ENCODE measurements at regions not wholly inside any gene's neighbourhood (a gene's known extent, or its start where the extent isn't known, plus 50 kb on each side); places are given as distances from the start of the nearest gene placed in this dataset.

DNA sequence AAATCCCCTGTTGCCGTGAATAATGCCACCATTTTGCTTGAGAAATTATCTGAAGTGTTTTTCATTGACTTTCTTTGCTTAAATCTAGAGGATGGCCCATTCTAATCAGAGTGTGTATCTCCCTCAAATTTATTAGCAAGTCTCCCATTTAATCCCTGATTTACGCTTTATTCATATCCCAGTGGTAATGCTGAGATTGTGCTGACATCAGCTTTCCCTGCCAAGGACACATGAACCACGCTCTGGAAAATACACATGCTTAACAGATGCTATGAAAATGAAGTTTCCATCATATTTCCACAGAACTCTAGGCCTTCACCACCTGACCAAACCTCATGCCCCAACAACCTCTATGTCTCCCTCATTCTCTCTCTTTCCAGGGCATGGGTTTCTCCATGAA is 545.4 kb downstream of the TUSC7 start:
- no peak for DNase-seq (ENCODE audit: low spot score)

DNA sequence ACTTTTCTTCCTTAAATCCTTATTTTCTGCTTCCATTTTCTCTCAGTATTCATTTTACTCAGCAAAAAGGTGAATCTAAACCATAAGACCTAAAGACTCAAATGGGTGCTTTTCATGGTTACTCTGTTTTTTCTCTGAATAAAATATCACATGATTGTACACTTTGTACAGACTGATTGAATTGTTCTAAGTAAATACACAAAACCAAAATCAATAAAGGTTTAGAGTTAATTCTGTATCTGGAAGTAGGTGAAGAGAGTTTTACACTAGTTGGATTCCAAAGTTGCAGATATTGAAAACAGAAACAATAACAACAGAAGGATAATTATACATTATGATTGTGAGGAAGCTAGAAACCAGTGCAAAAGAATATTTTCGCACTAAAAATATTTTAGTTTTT is 546.2 kb downstream of the TUSC7 start:
- no peak for DNase-seq (ENCODE audit: low spot score)

DNA sequence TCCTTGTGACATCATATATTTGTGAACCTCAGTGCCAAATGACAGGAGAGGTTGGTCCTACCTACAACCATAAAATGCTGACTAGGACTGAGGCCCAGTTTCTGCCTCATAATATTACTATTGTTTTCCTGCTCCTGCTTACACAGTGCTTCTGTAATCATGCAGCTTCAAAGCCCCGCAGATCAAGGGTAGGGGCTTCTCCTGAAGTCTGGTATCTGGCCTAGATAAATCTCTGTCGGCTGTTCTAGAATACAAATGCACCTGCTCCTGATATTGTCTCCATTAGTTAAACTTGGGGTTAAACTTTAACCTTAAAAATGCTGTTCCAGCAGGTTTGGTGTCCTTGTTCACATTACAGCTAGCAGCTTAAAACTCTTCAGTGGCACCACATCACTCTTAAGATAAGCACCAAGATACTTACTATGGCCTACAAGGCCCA is 552.4 kb downstream of the TUSC7 start:
- no peak for DNase-seq (ENCODE audit: low spot score)

DNA sequence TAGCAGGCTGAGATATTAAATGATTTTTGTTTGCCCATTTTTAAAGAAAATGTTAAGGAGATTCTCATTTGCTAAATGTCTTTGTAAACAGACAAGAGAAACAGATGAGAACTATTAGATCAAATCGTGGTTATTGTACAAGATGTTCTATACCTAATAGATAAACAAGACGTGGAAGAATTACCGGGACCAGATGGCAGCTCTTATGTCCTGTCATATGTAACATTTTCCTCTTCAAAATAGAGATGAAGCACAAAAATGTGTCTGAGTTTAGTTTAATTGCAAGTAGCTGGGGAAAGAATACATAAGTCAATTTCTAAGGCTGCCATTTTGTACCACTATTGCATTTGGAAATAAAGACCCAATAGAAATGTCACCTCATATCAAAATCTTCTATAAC is 553.7 kb downstream of the TUSC7 start:
- DNase-seq (ENCODE audit: low spot score) = no peak

DNA sequence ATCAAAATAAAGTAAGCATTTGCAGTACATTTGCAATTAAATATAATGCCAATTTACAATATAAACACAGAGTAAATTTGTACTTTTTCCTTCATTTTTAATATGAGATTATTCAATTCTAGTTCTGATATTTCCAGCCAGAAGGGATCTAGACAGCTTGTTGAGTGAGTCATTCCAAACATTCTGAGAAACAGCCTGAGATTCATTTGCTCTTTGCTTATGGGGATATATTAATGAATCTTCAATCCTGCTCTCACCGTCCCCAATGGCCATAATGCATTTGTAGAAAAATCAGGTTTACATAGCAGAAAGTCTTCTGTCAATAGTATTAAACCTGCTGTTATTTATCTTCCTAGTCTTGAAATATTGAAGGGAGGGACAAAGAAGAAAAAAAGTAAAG is 554.2 kb downstream of the TUSC7 start:
- no peak for DNase-seq (ENCODE audit: low spot score)

DNA sequence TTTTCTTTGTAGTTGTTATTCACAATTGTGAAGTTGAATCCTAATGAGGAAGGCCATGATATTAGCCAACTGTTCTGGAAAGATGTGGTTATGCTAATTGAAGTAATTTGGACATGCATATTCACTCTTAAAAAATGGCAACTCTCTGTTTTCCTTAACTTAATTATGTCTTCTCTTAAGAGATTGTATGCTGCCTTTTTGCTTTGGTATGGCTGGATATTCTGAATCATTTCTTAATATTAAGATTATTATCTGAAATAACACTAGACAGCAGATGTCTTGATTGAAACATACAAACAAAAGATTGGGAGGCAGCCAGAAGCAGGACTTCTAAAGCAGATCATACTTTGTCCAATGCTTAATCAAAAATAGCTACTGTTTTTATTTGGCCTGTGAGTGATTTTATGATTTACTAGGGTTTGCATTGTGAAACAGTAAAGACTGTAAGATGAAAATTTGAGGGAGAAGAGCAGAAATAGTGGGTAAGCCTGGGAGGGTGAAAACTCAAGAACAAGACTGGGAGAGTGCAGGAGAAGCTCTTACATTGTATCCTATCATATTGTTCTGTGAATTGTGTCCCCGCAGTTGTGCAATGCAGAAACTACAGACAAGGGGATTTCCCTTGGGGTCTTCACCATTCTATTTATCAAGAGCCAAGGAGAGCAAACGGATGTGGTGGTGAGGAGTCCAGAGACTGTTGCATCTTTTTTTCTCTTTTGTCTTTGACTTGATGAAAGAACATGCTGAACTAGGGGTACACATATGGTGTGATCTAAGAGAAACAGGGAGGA is 554.8 kb downstream of the TUSC7 start:
- DNase-seq (ENCODE audit: low spot score) = no peak

DNA sequence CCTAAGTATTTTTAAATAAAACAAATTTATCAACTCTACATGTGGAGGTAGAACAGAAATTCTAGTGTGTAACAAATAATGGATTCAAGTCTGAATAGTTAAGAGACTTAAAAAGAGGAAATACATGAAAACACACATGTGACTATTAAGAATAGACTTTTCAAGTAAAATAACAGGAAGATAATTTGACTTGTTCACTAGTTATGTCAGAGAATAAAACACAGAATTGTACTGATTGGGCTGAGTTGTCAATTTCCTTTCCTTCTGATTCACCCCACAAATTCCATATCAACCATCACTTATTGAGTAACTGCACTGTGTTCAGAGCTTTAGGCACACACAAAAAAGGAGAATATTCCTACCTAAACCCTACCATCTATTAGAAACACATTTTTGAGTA is 557.2 kb downstream of the TUSC7 start:
- DNase-seq (ENCODE audit: low spot score) = no peak

DNA sequence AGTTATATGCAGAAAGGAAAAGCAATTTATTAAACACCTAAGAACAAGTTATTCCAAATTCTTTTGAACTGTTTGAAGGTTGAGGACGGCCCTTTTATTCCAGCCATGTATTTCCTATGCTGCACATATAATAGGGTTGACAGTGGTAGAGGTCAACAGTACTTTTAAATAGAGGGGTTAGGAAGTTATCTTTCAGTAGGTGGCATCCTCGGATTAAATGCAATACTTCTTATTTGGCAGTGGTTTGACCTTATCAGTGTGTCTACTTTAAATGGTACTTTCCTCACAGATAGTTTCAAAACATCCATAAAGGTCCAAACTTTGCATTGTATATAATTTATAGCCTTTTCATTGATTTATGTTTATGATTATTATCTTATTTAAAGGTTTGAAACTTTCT is 558.7 kb downstream of the TUSC7 start:
- DNase-seq (ENCODE audit: low spot score) = no peak

DNA sequence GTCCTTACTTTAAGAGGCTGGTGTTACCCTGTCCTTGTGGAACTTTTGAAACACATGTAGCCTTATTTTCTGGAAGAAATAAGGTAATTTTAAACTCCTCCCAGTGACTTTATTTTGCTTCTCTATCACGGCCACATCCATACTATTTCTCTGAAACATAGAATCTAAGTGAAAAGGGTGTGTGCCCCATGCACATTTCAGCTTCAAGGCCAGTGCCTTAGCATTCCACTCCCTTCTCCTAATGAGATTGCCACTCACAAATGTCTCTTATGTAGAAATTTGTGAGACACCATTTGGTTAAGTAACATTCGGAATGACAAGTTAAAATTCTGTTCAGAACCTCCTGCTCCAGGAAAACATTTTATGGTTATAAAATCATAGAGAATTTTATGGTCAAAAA is 562.7 kb downstream of the TUSC7 start:
- DNase-seq (ENCODE audit: low spot score) = no peak

DNA sequence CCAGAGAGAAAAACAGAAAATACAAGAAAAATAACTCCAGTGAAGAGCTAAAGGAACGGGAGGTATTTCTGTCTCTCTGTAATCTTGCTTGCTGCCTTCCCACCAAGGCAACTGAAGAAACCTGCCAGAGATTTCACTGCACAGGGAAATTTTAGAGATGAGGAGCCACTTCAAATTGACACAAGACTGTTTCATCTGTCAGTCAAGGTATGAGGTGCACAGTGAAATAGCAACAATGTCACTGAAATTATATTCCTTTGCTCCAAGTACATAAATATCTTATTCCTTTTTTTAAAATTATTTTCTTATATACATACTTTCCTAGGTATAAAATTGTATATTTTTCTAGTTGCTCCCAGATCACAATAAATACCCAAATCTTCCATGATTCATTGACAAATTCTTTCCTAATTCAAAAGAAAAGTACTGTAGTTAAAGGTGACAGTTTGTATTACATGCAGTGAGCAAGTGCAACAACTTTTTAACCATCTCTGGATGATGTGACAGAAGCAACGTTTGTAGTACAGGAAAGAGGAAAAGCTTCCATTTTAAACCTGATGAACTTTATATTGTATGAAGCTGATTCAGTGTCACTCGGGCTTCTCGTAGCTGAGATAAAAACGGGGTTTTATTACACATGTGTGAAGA is 563.4 kb downstream of the TUSC7 start:
- DNase-seq (ENCODE audit: low spot score) = no peak

DNA sequence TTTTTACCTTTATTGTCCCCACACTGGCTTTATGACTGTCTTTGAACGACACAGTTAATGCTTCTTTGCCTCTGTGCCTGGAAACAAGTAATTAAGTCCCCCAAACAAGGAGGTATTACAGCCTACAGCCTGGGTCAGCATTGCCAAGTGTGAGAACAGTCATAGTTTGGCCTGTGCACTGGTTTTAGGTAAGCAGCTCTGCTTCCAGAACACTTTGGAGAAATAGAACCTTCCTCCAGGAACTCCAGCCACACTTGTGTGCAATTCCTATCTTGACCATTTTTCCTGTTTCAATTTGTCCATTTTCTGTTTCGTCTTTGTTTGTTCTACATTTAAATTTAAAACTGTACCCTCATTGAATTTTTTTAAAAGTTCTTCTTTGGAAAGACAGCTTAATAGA is 568.2 kb downstream of the TUSC7 start:
- DNase-seq (ENCODE audit: low spot score) = no peak

DNA sequence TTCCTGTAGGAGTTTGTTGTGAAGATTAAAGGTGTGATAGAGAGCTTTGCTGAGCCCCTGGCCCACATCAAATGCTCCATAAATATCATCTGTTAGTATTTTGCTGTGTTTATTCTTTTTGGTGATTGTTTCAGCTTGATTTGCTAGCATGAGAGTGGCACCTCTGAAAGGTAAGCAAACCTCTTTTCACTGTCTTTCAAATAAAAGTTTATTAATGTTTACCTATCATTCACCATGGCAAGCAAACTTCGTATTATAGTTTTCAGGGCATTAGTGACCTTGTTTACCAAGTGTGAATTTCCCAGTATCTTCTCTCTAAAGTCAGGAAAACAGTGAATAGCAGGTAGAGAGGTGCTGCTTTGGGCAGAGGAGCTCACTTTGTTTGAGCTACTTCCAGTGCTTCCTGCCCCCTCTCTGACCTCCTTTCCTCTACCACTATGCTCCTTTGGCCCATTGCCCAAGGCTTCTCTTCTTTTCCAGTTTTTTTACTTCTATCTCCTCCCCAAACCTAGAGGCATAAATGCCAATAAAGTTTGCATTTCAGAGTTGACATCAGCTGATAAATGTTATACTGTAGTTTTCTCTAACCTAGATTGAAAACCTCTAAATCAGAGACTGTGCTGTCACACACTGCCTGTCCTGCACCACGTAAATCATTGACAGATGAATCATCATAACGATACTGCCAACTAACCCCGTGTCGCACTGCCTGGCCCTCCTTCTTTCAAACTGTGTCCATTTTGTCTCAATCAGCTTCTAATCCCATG is 569.0 kb downstream of the TUSC7 start:
- peak; percentile 14 for DNase-seq (ENCODE audit: low spot score)

DNA sequence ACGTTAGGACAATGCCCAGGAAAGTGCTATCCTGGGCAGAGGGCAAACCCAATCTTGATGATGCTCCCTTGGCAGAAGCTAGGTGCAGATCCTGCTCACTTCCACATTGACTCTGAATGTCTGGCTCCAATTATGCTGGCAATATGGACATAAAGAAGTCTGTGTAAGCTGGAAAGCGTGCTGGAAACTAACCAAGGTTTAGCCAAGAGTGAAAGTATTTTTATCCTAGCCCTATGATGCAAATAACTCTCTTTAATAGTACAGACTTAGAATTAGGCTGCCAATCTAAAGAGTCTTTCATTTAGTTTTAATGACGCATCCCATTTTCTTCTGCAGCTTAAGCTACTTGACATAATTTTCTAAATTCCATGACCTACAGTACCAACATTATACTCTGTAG is 571.8 kb downstream of the TUSC7 start:
- no peak for DNase-seq (ENCODE audit: low spot score)

DNA sequence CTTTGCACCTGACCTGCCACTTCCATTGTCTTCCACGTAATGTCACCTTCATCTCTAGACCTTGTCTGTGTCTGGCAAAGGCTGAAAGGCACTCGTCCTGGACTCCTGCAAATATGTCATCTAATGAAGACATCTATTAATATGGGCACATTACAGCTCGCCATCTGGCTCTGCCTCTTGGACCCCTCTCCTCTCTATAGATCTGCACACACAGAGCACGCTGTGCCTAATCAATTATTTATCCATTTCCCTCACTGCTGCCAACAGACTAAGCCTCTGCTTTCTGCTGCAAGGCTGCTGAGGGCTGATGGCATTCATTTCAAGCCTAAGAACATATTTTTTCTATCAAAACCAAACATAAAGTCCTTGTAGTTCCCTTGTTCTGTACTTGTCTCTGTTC is 573.0 kb downstream of the TUSC7 start:
- DNase-seq (ENCODE audit: low spot score) = no peak

DNA sequence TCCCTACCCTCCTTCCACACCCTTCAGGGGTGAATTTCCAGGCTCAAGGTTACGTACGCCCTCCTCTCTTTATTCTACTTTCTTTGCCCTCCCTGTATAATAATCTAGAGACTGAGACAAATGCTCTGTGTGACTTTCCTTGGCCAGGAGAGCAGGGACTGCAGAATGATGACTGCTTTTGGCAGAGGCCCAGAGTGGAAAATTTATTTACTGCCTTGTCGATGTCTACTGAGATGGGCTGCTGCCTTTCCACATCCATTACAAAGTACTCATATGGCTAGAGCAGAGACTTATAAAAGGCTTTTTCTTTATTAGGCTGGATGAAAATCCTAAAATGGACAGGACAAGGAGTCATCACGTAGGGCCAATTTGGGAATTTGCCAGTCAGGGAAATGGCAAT is 576.2 kb downstream of the TUSC7 start:
- no peak for DNase-seq (ENCODE audit: low spot score)

DNA sequence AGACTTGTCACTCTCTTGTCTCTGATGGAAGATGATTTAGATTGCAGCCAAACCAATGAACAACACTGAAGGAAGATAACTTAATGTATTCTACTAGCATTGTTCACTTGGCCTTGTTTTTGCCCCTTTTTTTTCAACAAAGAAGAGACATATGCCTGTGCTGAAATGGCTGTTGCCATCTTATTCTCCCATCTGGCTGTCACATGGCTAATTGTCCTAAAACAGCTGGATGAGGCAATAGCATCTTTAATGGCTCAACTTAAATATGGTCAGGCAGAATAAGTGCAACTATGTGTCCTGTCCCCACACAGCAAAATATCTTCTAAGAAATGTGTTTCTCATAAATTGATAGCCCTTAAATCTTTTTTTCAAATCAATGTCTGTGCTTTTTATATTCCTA is 576.9 kb downstream of the TUSC7 start:
- DNase-seq (ENCODE audit: low spot score) = no peak

DNA sequence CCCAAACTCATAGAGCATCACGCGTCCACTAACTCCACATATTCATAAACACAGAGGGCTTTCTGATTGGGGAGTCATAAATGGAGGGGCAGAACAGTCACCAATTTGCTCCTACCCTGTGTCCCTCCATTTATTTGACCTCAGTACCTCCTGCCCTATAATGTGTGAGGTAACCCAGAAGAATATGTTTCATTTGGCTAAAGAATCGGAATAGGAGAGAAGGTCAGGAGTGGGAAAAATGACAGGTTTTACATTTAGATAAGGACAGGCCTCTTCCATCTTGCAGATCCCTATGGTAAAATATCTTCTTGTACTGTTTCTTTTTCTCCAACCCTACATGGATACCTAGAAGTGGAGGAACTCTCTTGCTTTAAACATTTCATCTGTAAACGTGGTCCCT is 578.0 kb downstream of the TUSC7 start:
- DNase-seq (ENCODE audit: low spot score) = no peak

DNA sequence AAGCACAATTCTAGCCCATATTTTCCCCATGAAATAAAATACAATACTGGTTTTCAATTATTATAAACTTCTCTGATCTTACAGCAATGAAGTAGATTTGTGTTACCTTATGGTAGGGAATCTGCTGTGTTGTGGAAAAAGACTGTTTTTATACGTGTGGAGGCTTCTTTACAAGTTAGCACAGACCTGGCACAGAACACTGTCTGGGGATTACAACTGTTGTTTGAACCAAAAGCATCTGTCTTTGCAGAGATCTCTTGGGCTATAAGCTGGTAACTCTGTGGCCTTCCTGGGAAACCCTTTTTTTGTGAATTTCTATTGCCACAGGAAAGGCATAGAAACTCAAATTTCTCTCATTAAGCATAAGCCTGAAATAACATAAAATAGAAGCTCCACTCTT is 581.9 kb downstream of the TUSC7 start:
- no peak for DNase-seq (ENCODE audit: low spot score)

DNA sequence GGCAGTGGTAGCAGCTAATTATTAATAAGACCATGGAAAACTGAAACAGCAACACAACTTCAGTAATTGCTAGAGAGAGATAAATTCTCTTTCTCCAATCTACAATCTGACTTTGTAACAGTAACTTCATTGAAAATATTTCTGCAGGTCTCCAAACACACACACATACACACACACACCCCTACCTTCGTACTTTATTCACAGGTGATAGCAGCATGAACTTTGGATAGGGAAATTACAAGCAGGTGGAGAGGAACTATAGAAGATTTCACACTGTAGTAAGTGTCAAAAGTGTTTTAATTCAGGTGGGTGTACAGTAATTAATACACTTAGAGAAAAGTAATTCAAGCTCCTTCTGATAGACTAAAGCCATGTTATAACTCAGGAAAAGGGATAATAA is 587.5 kb downstream of the TUSC7 start:
- DNase-seq (ENCODE audit: low spot score) = no peak

DNA sequence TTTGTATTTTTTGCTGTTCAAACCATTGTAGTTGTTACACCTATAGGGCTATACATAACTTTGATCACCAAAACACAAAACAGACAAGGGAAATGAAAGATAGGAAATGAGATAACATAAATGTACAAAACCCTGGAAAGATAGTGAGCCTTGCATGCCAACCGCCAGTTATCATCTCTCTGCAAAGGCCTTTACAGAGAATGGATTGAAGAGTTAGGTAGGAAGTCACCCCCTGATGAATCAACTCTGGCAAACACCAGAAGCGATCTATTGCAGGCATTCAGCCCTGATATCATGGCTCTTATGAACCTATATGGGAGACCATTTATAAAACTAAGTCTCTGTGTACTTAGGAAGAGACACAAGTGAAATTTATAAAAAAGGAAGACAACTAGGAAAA is 588.0 kb downstream of the TUSC7 start:
- DNase-seq (ENCODE audit: low spot score) = no peak

DNA sequence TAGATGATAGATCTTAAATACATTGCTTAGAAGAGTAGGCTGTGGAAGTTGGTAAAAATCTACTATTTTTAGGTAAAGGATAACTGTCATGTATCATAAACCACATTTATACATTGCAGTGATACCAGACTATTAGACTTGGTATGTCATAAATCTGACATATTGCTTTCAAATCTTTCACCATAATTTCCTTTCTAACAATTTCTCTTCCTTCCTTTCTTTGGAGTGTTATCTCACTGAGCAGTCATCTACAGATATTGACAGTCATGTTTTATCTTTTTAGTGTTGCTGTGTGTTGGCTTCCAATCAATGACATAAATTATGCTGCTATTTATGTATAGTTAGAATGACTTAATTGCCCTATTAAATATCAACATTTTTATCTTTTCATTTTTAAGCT is 588.7 kb downstream of the TUSC7 start:
- no peak for DNase-seq (ENCODE audit: low spot score)

DNA sequence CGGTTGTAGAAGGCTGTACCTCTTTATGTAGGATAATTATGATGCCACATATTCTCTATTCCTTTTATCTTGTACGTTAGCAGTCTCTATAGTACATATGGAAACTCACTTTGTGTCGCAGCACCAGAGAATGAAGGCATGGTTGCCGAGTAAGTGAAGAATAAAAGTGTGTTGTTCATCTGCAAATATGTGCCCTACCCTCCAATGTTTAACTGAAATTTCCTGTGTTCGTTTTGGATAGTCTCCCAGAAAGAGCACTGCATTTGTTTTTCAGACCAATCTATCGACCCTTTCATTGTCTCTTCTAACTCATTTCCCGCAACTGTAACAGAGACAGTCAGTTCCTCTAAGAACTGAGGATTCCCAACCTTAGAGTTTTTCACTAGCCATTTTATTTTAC is 592.8 kb downstream of the TUSC7 start:
- no peak for DNase-seq (ENCODE audit: low spot score)

DNA sequence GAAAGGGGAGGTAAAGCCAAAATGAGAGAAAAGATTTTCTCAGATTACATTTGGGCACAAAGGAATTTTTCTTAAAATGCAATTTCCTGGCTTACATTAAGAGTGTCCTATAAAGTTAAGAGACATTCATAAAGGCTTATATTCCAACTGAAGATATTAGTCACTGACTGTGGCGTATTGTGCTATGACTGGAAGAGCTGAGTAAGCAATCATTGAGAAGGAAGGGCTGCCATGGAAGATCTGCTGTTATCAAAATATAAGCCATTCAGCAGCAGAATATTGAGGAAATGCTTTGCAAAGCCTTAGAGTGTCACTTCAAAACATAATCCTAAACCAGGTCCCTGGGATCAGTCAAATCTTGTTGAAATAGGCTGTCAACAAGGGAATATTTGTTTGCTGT is 593.9 kb downstream of the TUSC7 start:
- DNase-seq (ENCODE audit: low spot score) = no peak
